ENCODE measurements at regions not wholly inside any gene's neighbourhood (a gene's known extent, or its start where the extent isn't known, plus 50 kb on each side); places are given as distances from the start of the nearest gene placed in this dataset.

DNA sequence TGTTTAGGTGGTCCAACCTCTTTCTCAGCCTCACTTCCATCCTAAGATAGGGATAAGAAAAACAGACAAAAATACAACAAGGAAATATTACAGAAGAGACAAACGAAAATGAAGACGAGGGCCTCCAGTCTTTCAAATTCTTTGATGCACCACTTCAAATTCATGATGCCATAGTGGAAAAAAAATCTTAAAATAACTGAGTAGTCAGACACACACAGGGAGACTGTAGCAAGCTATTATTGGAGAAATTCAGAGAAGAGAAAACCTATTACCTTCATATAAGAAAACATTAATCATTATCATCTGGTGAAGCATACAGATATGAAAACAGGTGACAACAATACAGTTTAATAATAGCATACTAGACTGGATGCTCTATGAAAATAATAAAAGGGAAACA, 548.2 kb downstream of the KCTD12 start:
- Histone ChIP-seq H3K4me3 (no peak overlapping the region), H3K9me3 (no peaks in the 10 kb centered on the region), H3K36me3 (replicated peaks) (no peaks in the 10 kb centered on the region), H3K4me1 (no peaks in the 10 kb centered on the region), H3K27me3 (ENCODE audit: low read depth) (no peaks in the 10 kb centered on the region)
- no peak for DNase-seq (ENCODE audit: low spot score in 2 of 2)
- in situ Hi-C loops (cut with MboI; ENCODE audit: low sequenced_read_pairs), result no loop called here

DNA sequence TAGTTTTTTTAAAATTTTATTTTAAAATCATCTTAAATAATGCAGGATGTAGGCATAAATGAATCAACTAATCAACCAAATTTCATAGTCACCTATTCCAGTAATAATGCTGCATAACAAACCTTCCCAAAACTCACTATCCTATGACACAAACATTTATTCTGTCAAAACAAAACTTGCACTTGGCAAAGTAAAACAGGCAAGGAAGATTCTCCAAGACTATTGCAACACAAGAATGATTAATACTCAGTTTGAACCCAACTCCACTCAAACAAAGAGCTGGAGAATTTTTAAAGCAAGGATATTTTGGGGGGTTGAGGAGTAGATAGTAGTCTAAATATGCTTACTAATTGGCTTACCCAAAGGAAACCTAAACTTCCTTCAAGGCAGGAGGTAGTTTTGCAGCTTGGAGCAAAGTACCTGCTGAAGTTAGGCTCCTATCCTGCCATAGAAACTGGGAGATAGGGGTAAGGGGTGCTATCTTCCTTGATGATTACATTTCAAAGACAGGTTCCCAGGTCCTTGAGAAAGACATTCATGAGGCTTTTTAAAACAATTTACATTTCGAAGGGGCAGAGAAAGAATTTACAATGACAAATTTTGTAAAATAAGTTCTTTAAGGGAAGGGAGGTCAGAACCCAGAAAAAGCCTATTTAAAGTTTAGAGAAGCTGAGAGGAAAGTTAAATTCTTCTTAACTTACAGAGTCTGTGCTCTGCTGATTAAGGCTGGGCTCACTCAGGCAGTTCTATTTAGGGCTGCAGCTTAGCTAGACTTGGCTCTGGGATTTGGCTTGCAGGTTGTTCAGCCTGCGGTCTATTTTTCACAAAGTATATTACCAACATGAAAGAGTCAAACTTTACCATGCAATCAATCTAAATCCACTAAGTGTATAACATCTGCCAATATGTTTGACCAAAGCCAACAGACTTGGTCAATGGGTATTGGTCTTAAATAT, 549.0 kb downstream of the KCTD12 start:
- H3K27me3 ChIP-seq (ENCODE audit: low read depth), result no peaks in the 10 kb centered on the region
- H3K36me3 ChIP-seq (replicated peaks), result no peaks in the 10 kb centered on the region
- H3K9me3 ChIP-seq, result no peaks in the 10 kb centered on the region
- DNase-seq (ENCODE audit: low spot score in 2 of 2), result no peak
- H3K4me1 ChIP-seq, result no peaks in the 10 kb centered on the region
- in situ Hi-C loops (cut with MboI; ENCODE audit: low sequenced_read_pairs), result no loop called here
- no peak overlapping the region for H3K4me3 ChIP-seq

DNA sequence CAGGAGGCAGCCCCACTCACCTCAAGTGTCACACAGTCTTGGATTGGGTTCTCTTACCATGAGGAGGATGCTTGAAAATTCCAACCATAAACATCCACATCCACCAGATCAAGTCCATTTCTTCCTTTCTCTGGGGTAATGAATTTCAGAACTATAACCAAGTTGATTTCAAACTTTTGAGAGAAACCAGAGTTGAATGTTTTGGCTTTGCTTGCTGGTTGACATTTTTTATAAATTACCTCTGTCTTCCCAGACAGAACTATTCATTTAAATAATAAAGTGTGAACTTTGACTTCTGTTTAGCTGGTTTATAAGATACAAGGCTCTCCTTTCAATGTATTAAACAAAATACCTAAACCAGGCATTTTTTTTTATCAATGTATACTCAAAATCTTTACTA, 550.7 kb downstream of the KCTD12 start:
- Histone ChIP-seq H3K9me3 (no peaks in the 10 kb centered on the region), H3K27me3 (ENCODE audit: low read depth) (no peaks in the 10 kb centered on the region; the same call in 1 of the 2 replicates), H3K4me3 (no peak overlapping the region), H3K36me3 (replicated peaks) (no peaks in the 10 kb centered on the region), H3K4me1 (no peaks in the 10 kb centered on the region)
- in situ Hi-C loops (cut with MboI; ENCODE audit: low sequenced_read_pairs), result no loop called here
- DNase-seq (ENCODE audit: low spot score in 2 of 2), result no peak

DNA sequence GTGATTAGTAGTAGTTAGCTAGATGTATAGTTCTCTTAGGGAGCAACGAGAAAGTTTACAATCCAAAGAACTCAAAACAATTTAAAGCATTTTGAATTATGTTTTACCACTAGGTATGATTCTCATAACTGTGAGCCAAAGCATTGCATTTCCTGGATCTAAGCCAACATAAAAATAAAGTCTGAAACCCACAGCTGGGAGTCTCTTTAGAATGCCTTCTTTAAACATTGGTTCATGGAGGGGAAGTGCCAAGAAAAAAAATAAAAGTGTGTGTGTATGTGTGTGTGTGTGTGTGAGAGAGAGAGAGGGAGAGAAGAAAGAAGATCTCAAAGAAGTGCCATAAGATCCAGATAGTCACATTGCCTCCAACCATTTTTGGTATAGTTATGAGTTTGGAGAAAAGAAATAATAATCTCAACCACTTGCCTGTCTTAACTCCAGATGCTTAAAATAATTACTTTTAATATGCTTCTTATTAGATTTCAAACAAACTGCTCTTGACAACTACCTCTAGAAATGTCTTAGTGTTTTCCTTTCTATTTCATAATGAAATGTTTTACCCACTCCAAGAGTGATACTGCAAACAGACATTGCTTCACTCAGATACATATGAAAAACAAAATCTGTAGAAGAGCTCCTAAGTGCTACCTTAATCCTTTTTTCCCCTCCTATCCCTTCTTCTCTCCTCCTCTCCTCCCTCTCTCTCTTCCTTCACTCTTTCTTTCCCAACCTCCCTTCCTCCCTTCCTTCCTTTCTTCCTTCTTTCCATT, 554.1 kb downstream of the KCTD12 start:
- in situ Hi-C loops (cut with MboI; ENCODE audit: low sequenced_read_pairs), result no loop called here
- Histone ChIP-seq H3K4me3 (no peak overlapping the region), H3K4me1 (no peaks in the 10 kb centered on the region), H3K36me3 (replicated peaks) (no peaks in the 10 kb centered on the region), H3K27me3 (ENCODE audit: low read depth) (no peaks in the 10 kb centered on the region; the same call in 1 of the 2 replicates), H3K9me3 (no peaks in the 10 kb centered on the region)
- no peak for DNase-seq (ENCODE audit: low spot score in 2 of 2)

DNA sequence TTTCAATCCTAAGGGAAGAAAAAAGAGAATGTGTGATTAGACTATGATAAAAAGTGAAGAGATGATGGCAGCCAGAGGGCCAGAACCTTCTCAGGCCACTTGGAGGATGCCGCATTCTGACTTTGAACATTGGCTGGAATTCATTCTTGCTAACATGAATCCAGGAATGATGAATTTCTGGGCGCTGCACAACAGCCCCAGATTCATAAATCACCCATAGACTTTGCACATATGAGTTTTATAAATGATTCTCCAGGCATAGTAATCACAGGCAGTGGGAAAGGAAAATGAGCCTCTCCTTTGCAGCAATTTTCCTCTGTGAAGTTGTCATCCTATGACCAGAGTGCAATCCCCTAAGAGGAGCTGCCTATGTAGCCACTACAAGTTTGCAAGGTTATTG, 555.4 kb downstream of the KCTD12 start:
- Histone ChIP-seq H3K36me3 (replicated peaks) (no peaks in the 10 kb centered on the region), H3K4me3 (no peak overlapping the region), H3K27me3 (ENCODE audit: low read depth) (no peaks in the 10 kb centered on the region; the same call in 1 of the 2 replicates), H3K4me1 (no peaks in the 10 kb centered on the region), H3K9me3 (no peaks in the 10 kb centered on the region)
- DNase-seq (ENCODE audit: low spot score in 2 of 2), result no peak
- in situ Hi-C loops (cut with MboI; ENCODE audit: low sequenced_read_pairs), result no loop called here

DNA sequence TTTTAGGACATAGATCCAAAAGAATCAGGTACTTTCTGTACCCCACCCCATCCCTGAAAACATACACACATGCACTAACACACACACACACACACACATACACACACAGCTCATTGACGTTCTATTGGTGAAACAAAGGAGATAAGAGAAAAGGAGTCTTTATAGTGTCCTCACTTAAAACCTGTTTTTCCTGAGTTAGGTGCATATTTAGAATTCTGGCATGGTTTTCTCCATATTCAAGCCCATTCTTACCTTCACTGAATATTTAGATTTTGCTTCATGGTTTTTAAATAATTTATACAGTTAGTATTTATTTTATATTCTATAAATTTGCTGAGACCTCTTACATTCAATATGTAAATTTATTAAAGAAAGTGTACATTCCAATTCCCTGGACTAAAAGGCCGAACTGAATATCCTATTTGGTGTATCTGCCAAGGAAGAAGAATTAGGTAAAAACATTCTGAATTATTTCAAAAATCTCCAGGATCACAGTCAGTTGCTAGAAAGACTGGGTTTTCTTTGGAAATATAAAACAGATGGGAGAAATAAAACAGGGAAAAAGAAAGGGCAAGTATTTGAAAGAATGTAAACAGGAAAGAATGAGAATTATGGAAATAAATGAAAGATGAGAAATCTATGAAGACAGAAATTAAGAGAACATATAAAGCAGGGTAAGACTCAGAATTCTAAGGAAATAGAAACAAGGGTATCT, 556.2 kb downstream of the KCTD12 start:
- no peak overlapping the region for H3K4me3 ChIP-seq
- in situ Hi-C loops (cut with MboI; ENCODE audit: low sequenced_read_pairs), result no loop called here
- no peak for DNase-seq (ENCODE audit: low spot score in 2 of 2)
- no peaks in the 10 kb centered on the region for H3K9me3 ChIP-seq
- no peaks in the 10 kb centered on the region for H3K4me1 ChIP-seq
- H3K36me3 ChIP-seq (replicated peaks), result no peaks in the 10 kb centered on the region
- no peaks in the 10 kb centered on the region; the same call in 1 of the 2 replicates for H3K27me3 ChIP-seq (ENCODE audit: low read depth)

DNA sequence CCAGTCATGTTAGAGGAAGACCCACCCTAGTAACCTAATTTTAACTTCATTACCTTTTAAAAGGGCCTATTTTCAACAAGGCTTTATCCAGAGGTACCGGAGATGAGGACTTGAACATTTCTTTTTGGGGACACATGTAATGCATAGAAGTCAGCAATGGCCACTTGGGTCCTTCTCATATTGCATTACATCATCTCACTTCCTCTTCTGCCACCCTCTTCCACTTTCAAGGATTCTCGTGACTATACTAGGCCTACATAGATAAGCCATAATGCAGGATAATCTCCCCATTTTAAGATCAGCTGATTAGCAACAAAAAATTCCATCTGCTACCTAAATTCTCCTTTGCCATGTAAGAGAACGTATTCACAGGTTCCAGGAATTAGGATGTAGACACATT, 557.2 kb downstream of the KCTD12 start:
- no peaks in the 10 kb centered on the region; the same call in 1 of the 2 replicates for H3K27me3 ChIP-seq (ENCODE audit: low read depth)
- H3K4me1 ChIP-seq, result no peaks in the 10 kb centered on the region
- H3K36me3 ChIP-seq (replicated peaks), result no peaks in the 10 kb centered on the region
- in situ Hi-C loops (cut with MboI; ENCODE audit: low sequenced_read_pairs), result no loop called here
- H3K4me3 ChIP-seq, result no peak overlapping the region
- DNase-seq (ENCODE audit: low spot score in 2 of 2), result no peak
- no peaks in the 10 kb centered on the region for H3K9me3 ChIP-seq

DNA sequence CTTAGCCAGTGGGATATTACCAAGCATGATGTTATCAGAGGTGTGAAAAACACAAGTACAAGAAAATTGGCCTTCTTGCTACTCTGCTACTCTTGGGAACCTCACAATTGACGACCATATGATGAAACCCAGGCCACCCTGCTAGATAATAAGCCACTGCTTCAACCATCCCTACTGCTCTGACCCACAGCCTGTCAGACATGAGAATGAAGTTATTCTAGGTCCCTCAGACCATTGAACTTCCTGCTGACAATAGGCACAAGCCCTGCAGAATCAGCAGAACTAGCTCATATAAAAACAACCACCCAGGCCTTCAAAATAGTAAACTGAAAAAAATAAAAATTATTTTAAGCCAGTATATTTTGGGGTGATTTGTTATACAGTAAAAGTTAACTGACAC, 559.9 kb downstream of the KCTD12 start:
- no peaks in the 10 kb centered on the region; the same call in 1 of the 2 replicates for H3K27me3 ChIP-seq (ENCODE audit: low read depth)
- H3K36me3 ChIP-seq (replicated peaks), result no peaks in the 10 kb centered on the region
- no peaks in the 10 kb centered on the region for H3K4me1 ChIP-seq
- no peaks in the 10 kb centered on the region for H3K9me3 ChIP-seq
- no peak for DNase-seq (ENCODE audit: low spot score in 2 of 2)
- in situ Hi-C loops (cut with MboI; ENCODE audit: low sequenced_read_pairs), result no loop called here
- H3K4me3 ChIP-seq, result no peak overlapping the region

DNA sequence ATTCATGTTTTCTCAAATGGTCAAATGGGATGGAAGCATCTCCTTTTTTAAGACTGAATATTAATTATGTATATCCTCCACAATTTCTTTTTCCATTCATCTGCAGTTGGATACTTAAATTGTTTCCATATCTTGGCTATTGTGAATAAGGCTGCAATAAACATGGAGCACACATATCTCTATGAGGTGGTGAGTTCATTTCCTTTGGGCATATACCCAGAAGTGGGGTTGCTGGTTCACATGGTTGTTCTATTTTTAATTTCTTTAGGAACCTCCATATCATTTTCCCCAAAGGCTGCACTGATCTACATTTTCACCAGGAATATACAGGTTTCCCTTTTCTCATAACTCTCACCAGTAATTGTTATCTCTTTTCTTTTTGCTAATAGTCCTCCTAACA, 566.3 kb downstream of the KCTD12 start:
- in situ Hi-C loops (cut with MboI; ENCODE audit: low sequenced_read_pairs), result no loop called here
- Histone ChIP-seq H3K36me3 (replicated peaks) (no peaks in the 10 kb centered on the region), H3K9me3 (no peaks in the 10 kb centered on the region), H3K27me3 (ENCODE audit: low read depth) (no peaks in the 10 kb centered on the region), H3K4me3 (no peak overlapping the region), H3K4me1 (no peaks in the 10 kb centered on the region)
- DNase-seq (ENCODE audit: low spot score in 2 of 2), result no peak

DNA sequence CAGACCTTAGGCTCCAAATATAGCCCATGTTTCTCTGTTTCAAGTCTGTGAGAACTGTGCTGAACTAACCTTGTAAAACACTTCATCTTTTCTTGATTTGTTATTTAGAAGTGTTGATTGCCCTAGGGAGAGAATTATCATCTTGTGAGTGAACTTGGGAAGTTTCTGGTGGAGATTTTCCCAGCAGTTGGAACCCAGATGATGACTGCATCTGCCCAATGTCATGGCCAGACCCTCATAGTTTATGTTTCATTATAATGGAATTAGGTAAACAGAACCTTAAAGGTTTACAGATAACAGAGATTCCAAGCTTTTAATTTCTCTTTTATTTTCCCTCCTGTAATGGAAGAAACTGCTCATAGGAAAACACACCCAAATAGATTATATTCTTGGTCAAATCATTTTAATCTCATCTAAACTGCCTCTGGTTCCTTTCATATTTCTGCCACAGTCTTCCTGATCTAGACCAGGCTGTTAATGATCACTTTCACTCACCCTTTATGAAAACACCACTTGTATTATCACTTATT, 569.1 kb downstream of the KCTD12 start:
- Histone ChIP-seq H3K36me3 (replicated peaks) (no peaks in the 10 kb centered on the region), H3K4me3 (no peak overlapping the region), H3K27me3 (ENCODE audit: low read depth) (no peaks in the 10 kb centered on the region), H3K4me1 (no peaks in the 10 kb centered on the region), H3K9me3 (no peaks in the 10 kb centered on the region)
- DNase-seq (ENCODE audit: low spot score in 2 of 2), result no peak
- in situ Hi-C loops (cut with MboI; ENCODE audit: low sequenced_read_pairs), result no loop called here

DNA sequence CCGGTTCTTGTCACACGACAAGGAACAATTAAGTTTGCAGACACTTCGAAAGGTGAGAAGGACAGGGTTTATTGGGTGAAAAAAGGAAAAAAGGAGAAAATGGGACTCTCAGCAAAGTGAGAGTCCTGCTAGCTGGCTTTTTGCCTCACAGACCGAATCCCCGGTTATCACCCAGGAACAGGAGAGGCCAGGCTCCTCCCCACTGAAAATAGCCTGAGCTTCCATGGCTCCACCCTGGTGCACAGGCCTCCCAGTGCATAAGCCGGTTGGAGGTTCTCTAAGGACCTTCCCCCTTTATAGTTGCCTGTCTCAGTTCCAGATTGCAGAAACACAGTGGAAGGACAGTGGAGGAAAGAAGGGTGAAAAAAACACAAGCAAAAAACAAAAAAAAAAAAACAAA, 571.7 kb downstream of the KCTD12 start:
- in situ Hi-C loops (cut with MboI; ENCODE audit: low sequenced_read_pairs), result no loop called here
- H3K9me3 ChIP-seq, result no peaks in the 10 kb centered on the region
- no peaks in the 10 kb centered on the region for H3K36me3 ChIP-seq (replicated peaks)
- DNase-seq (ENCODE audit: low spot score in 2 of 2), result no peak
- no peak overlapping the region for H3K4me3 ChIP-seq
- H3K4me1 ChIP-seq, result no peaks in the 10 kb centered on the region
- H3K27me3 ChIP-seq (ENCODE audit: low read depth), result no peaks in the 10 kb centered on the region

DNA sequence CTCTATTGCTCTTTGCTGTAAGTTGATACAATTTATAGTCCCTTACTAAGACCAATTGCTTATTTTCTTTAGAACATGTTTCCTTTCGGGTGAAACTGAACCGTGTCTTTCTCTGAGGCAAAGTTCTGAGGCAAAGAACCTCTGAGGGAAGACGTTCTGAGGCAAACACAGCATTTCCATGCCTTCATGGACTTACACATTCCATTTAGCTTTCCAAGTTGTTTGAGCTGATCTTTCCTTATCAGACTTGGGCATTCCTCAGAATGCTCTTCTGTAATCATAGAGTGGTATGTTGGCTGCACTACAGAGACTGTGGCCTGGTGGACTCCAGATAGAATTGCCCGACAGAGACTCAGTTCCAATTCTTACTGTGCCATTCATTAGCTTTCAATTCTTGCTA, 579.1 kb downstream of the KCTD12 start:
- no peaks in the 10 kb centered on the region for H3K4me1 ChIP-seq
- H3K27me3 ChIP-seq (ENCODE audit: low read depth), result no peaks in the 10 kb centered on the region; the same call in 1 of the 2 replicates
- no peak overlapping the region for H3K4me3 ChIP-seq
- in situ Hi-C loops (cut with MboI; ENCODE audit: low sequenced_read_pairs), result no loop called here
- H3K36me3 ChIP-seq (replicated peaks), result no peaks in the 10 kb centered on the region
- no peak for DNase-seq (ENCODE audit: low spot score in 2 of 2)
- H3K9me3 ChIP-seq, result no peaks in the 10 kb centered on the region

DNA sequence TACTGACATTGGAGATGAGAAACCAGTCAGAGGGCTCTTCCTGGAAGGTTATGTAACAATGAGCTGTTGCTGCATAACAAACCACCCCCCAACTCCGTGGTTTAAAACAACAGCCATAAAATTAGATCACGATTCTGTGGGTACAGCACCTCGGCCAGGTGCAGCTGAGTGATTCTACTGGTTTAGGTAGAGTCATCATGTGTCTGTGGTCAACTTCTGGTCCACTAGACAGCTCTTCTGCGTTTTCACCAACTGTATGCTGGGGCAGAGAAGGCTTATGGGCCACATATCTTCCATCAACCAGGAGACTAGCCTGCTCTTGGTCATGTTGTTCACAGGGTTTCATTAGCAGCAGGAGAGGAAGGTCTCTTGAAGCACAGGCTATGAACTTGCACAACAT, 585.5 kb downstream of the KCTD12 start:
- H3K36me3 ChIP-seq (replicated peaks), result no peaks in the 10 kb centered on the region
- DNase-seq (ENCODE audit: low spot score in 2 of 2), result no peak
- in situ Hi-C loops (cut with MboI; ENCODE audit: low sequenced_read_pairs), result no loop called here

More for the DNA sequence above, 585.5 kb downstream of the KCTD12 start:
- Histone ChIP-seq H3K27me3 (ENCODE audit: low read depth) (no peaks in the 10 kb centered on the region), H3K4me3 (no peak overlapping the region), H3K9me3 (no peaks in the 10 kb centered on the region), H3K4me1 (no peaks in the 10 kb centered on the region)

Data from HAP-1 (cell line).